ENCODE measurements at regions not wholly inside any gene's neighbourhood (a gene's known extent, or its start where the extent isn't known, plus 50 kb on each side); places are given as distances from the start of the nearest gene placed in this dataset.

DNA sequence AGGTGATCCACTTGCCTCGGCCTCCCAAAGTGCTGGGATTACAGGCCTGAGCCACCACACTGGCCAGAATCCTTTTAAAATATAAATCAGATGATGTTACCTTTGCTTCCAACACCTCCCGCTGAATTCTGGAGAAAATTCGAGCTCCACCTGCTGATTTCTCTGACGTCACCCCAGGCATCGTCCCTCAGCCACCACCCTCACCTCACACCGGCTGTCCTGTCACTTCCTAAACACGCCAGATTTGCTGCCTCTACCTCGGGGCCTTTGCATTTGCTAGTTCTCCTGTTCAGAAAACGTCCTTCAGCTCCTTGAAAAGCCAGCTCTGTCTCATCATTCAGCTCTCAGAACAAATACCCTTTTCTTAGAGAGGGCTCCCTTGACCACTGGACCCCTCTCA is 57.9 kb downstream of the FBXO2 start:
- DNase-seq (ENCODE audit: insufficient read length, low spot score) (no peak), FAIRE-seq (no peak)

DNA sequence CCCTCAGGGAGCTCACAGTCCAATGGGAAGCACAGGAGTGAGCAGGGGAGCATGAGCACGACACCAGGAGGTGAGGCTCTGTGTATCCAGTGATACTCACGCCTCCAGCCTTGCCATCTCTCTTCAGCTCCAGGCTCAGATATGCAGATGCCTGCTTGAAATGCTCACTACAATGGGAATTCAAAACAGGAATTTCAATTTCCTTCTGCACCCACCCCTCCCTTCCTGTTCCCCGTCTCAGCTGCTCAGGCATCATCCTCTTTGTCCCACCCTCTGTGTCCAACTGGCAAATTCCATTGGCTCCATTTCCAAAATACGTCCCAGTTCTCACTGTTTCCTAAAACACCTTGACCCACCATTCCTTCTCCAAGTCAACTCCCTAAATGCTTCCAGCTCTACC is 58.9 kb downstream of the FBXO2 start:
- DNase-seq (ENCODE audit: insufficient read length, low spot score) = no peak
- FAIRE-seq = no peak

DNA sequence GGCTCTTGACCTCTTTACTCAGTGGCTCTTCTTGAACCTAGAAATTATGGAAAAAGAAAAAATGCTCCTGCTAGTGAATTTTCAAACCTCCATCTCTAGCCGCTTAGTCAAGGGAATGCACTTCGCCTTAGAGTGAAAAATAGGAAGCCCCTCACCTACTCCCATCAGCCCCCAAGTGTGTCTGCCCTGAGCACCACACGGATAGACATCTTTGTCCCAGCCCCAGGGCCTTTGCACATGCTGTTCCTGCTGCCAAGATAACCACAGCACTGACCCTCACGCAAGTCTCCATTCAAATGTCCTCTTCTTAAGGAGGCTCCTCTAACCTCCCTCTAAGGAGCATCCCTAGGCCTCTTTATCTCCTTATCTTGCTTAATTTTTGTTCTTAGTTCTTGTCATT is 59.6 kb downstream of the FBXO2 start:
- FAIRE-seq = no peak

DNA sequence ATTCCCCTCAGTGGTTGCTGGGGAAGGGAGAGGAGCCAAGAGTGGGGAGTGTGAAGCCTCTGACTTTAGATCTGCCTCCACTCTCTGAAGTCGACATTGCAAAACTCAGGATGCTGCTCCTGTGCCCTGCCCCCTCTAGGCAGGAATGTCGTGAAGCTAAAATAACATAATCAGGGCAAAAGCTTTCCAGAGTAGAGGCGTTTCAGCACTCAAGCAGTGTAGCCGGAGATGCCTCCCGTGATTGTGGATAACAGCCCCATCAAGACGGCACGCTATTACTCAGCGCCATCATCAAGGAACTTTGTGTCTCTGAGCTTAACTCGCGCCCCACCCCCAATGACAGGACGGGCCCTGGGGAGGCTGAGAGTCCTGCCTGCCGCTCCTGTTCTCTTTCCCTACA is 60.0 kb downstream of the FBXO2 start:
- FAIRE-seq (no peak), DNase-seq (ENCODE audit: insufficient read length, low spot score) (peak; percentile 35)

More for the DNA sequence above, 59.6 kb downstream of the FBXO2 start:
- DNase-seq (ENCODE audit: insufficient read length, low spot score) = no peak

DNA sequence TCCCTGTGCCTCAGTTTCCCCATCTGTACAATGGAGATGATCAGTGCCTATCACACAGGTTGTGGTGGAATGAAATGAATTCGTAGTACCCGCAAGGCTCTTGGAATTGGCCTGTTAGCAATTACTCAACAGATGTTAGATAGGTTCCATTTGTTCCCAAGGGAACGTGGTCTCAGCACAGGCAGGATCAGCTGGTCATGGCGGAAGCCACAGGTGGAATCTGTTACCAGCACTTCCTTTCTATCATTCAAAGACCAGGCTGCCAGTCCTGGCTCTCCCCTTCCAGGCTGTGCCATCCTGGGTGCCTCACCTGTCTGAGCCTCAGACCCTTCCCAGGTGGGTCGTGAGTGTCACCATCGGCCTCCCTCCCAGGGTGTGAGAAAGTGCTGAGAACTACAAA is 61.5 kb downstream of the FBXO2 start:
- no peak for FAIRE-seq
- no peak for DNase-seq (ENCODE audit: insufficient read length, low spot score)

DNA sequence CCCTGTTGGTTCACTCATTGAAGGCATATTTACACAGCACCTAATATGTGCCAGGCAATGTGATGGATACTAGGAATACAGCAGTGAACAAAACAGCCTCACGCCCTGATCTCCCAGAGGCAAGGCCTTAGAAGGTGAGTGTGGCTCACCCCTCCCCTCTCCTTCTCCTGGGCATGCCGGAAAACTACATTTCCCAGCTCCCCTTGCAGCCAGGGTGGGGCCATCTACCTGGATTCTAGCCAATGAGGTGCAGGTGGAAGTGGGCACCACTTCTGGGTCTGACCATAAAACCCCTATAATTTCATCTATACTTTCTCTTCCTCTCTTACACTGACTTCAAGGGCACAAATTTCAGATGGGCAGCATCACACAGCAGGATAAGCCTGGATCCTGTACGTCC is 63.8 kb downstream of the FBXO2 start:
- no peak for FAIRE-seq
- no peak for DNase-seq (ENCODE audit: insufficient read length, low spot score)
